Renal cortex interstitium (tissue), 11 donors: ENCODE measurements at regions not wholly inside any gene's neighbourhood (a gene's known extent, or its start where the extent isn't known, plus 50 kb on each side); places are given as distances from the start of the nearest gene placed in this dataset.
A peak's percentile ranks its signal among the peaks of the same experiment; 100 is the strongest.

ENCODE experiments used
- DNase-seq, 11 donors: peaks; one replicate each; pipeline ENCODE4 v3.0.0-alpha.2; 2013; ENCODE audit warnings: low read depth in 9 of 11, low spot score in 4 of 11; ENCODE audit errors: extremely low read depth in 1 of 11

DNA sequence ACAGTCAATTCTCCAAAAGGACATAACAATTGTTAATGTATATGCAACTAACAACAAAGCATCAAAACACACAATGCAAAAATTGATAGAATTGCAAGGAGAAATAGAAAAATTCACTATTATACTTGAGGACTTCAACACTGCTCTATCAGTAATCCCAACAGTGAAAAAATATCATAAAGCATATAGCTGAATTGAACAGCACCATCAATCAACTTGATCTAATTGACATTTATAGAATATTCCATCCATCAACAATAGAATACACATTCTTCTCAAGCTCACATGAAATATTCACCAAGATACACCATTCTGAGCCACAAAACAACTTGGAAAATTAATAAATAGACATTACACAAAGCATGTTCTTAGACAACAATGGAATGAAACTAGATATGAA, 60.1 kb upstream of the ASXL3 start:
- no peak for DNase-seq

DNA sequence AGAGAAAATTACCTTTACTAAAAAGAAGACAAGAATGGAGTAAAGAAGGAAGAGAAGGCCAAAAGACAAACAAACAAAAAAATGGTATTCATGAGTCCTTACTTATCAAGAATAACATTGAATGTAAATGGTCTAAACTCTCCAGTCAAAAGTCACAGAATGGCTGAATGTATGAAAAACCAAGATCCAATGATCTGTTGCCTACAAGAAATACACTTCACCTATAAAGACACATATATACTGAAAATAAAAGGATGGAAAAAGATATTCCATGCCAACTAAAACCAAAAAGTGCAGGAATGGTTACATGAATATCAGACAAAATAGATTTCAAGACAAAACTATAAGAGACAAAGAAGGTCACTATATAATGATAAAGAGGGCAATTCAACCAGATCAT, 65.0 kb upstream of the ASXL3 start:
- no peak for DNase-seq

DNA sequence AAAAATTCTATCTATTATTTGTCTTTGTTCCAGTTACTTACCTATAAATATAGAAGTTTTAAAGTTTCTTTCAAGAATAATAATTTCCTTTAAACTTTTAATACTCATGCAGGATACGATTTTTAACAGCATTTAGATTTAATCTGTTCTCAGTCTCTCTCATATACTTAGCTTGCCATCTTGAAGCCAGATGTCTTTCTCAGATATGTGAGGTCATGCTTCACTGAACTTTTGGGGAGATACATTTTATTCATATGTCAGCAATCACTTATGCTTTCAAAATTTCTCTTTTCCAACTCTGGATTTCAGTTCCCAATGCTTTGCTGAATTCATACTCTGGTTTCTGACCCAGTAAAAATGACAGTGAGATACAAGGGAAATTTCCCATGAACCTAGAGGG, 66.5 kb upstream of the CCDC178 start:
- DNase-seq, result no peak

DNA sequence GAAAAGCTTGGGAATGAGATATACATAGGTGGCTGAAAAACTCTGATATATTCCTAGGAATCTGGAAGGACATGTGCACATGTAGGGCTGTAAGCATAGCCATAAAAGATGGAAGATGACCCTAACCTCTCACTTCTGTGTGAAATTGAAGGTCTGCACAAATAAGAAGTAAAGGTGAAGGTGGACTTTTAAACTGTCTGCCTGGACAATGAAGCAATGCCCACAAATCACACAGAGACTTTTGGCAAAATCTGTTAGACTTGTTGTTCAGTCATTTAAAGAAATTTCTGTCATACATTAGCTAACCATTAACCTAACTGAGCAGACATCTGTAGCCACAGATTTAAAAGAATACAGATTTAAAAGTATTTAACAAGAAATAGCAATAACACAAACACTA, 65.3 kb upstream of the CCDC178 start:
- DNase-seq, result no peak

DNA sequence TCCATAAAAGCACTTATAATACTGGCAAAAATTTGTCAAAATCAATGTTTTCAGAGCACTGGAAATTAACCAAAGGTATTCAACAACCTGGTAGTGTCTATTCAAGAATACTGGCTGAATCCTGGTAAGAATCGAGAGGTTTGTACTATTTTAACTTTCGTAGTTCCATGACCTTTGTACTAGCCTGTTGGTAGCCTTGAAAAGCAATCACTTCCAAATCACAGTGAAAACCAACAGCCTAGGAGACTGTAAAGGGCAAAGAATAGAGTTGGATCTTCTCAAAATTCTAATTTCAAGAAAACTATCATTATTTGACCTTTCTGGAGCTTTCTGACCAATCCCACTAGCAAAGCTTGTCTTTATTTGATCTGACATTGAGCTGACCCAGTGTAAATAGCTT, 64.8 kb upstream of the CCDC178 start:
- no peak for DNase-seq

DNA sequence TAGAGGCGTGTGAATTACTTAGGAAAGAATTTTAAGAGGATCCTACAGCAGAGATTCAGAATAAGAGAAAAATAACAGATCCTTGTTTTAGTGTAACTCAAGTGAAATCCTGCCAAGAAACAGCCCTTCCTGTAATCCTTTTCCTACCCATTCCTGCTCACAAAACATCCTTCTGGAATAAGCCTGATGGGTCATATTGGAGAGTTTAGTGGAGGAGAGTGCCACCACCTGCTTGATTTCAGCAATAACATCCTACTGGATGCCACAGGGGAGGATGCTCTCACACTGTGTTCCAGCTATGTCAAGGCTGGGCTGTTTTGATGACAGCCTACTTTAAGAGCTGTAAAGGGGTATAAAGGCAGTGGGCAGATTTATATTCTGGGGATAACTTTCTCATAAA, 54.8 kb upstream of the CCDC178 start:
- peak; percentile 6 to 36 (median 26) for DNase-seq
